Prostate gland (tissue), 2 donors: ENCODE measurements at regions not wholly inside any gene's neighbourhood (a gene's known extent, or its start where the extent isn't known, plus 50 kb on each side); places are given as distances from the start of the nearest gene placed in this dataset.

ENCODE experiments used
- CTCF ChIP-seq, 4 experiments: fragments of 200-600 bp in 2 of 4; fragments of 450-650 bp in 2 of 4; sonication (generic) in 2 of 4; IDR thresholded peaks; 1 replicate in 3 of 4; 2 replicates in 1 of 4; pipeline ENCODE4 v1.5.1; 2016 to 2019; ENCODE audit warnings: antibody characterized with exemption in 4 of 4, mild to moderate bottlenecking in 2 of 4, moderate library complexity in 2 of 4
- POLR2A ChIP-seq: fragments of 450-650 bp; IDR thresholded peaks from one replicate; pipeline ENCODE4 v1.6.1; 2016; ENCODE audit warnings: antibody characterized with exemption, mild to moderate bottlenecking
- POLR2AphosphoS5 ChIP-seq: sonication (generic); formaldehyde crosslinking; IDR thresholded peaks from one replicate; pipeline ENCODE4 v1.6.1; 2017; ENCODE audit warnings: antibody characterized with exemption

GRCh38 chr2:225270053-225270452 lies 129.5 kb upstream of the NYAP2 start:
- TF ChIP-seq CTCF (IDR thresholded peaks at IDR 0.05) (no peak), POLR2A (no peak), POLR2AphosphoS5 (no peak)
